Spleen (tissue), 7 donors: ENCODE measurements at regions not wholly inside any gene's neighbourhood (a gene's known extent, or its start where the extent isn't known, plus 50 kb on each side); places are given as distances from the start of the nearest gene placed in this dataset.

ENCODE experiments used
- POLR2AphosphoS5 ChIP-seq, 3 donors: sonication (generic); formaldehyde crosslinking; IDR thresholded peaks; one replicate each; pipeline ENCODE4 v1.5.1; 2017; ENCODE audit warnings: antibody characterized with exemption in 3 of 3
- TF ChIP-seq, protein P1 (sequence below), 11 experiments: fragments of 200-600 bp in 7 of 11; fragments of 450-650 bp in 4 of 11; sonication (generic) in 4 of 11; IDR thresholded peaks in 8 of 11; conservative IDR thresholded peaks in 3 of 11; 1 replicate in 7 of 11; 2 replicates in 4 of 11; pipeline versions ENCODE4 v1.4.0 to v1.8.0; 2016 to 2021; ENCODE audit warnings: antibody characterized with exemption in 11 of 11, inconsistent platforms in 4 of 11, mild to moderate bottlenecking in 1 of 11
- donor health status: DM: no; HTN: no; CAD: no; lungs with moderate emphysema.
- donor health status: DM: no; HTN: no; CAD: no.
- donor health status: DM: no; HTN: no; CAD: no.

DNA sequence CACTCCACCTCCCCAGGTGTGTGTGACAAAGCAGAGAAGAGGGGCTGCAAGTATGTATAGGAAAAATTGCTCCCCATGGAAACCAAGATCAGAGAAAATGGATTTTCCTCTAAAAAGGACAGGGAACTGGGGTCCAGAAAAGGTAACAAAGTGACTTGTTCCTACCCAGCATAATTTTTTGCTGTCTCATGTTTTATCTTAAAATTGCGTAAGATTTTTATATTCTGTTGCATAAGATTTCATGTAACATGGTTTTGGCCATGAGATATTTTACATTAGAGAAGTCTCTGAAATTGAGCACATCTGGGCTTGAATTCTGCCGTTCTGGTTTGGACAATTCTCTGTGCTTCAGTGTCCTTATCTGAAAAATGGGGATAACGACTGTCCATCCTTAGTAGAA is 335.7 kb upstream of the RORA start:
- TF ChIP-seq, protein P1, sequence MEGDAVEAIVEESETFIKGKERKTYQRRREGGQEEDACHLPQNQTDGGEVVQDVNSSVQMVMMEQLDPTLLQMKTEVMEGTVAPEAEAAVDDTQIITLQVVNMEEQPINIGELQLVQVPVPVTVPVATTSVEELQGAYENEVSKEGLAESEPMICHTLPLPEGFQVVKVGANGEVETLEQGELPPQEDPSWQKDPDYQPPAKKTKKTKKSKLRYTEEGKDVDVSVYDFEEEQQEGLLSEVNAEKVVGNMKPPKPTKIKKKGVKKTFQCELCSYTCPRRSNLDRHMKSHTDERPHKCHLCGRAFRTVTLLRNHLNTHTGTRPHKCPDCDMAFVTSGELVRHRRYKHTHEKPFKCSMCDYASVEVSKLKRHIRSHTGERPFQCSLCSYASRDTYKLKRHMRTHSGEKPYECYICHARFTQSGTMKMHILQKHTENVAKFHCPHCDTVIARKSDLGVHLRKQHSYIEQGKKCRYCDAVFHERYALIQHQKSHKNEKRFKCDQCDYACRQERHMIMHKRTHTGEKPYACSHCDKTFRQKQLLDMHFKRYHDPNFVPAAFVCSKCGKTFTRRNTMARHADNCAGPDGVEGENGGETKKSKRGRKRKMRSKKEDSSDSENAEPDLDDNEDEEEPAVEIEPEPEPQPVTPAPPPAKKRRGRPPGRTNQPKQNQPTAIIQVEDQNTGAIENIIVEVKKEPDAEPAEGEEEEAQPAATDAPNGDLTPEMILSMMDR (IDR thresholded peaks at IDR 0.05 in 8 of 11, conservative IDR thresholded peaks at IDR 0.05 in 3 of 11) = no peak
- TF ChIP-seq POLR2AphosphoS5 (IDR thresholded peaks at IDR 0.05) = no peak
